H9 (cell line): ENCODE measurements at regions not wholly inside any gene's neighbourhood (a gene's known extent, or its start where the extent isn't known, plus 50 kb on each side); places are given as distances from the start of the nearest gene placed in this dataset.
"Not testable (repeated sequence)": the region's sequence is repeated elsewhere in the genome, so short reads cannot be mapped to it uniquely, and the experiment has no call there.

ENCODE experiments used
- DNase-seq: peaks from one replicate; pipeline ENCODE4 v3.0.0-alpha.2; 2017
- H2AFZ ChIP-seq: one replicate; pipeline ENCODE4 v1.6.1; 2013; ENCODE audit warnings: mild to moderate bottlenecking, low read length, control low read depth, moderate library complexity
- H2AK5ac ChIP-seq: 2 replicates; pipeline ENCODE4 v1.6.1; 2013; ENCODE audit warnings: low read length, control low read depth, mixed read lengths; ENCODE audit not compliant: insufficient read length
- H2BK120ac ChIP-seq: one replicate; pipeline ENCODE4 v1.6.1; 2013; ENCODE audit warnings: low read depth, mild to moderate bottlenecking, low read length, control low read depth, inconsistent platforms; ENCODE audit not compliant: poor library complexity, severe bottlenecking
- H2BK12ac ChIP-seq: 2 replicates; pipeline ENCODE4 v1.6.1; 2013; ENCODE audit warnings: low read length, control low read depth, mixed read lengths, low read depth; ENCODE audit not compliant: insufficient read length
- H2BK15ac ChIP-seq: 2 replicates; pipeline ENCODE4 v1.6.1; 2013; ENCODE audit warnings: low read depth, low read length, control low read depth
- H2BK20ac ChIP-seq: one replicate; pipeline ENCODE4 v1.6.1; 2013; ENCODE audit warnings: low read depth, mild to moderate bottlenecking, low read length, control low read depth, inconsistent platforms; ENCODE audit not compliant: poor library complexity, severe bottlenecking
- H2BK5ac ChIP-seq: 2 replicates; pipeline ENCODE4 v1.6.1; 2013; ENCODE audit warnings: low read length, control low read depth, mixed read lengths; ENCODE audit not compliant: insufficient read length
- H3K14ac ChIP-seq: 2 replicates; pipeline ENCODE4 v1.6.1; 2013; ENCODE audit warnings: low read length, control low read depth; ENCODE audit not compliant: insufficient read depth
- H3K18ac ChIP-seq: 2 replicates; pipeline ENCODE4 v1.6.1; 2013; ENCODE audit warnings: low read depth, mild to moderate bottlenecking, mixed read lengths, low read length, control low read depth; ENCODE audit not compliant: insufficient read length
- H3K23ac ChIP-seq: 2 replicates; pipeline ENCODE4 v1.6.1; 2013; ENCODE audit warnings: low read length, control low read depth, mixed read lengths, low read depth; ENCODE audit not compliant: insufficient read length
- H3K23me2 ChIP-seq: 2 replicates; pipeline ENCODE4 v1.6.1; 2013; ENCODE audit warnings: low read depth, mild to moderate bottlenecking, mixed read lengths, low read length, control low read depth; ENCODE audit not compliant: insufficient read length, poor library complexity, severe bottlenecking
- H3K27ac ChIP-seq: 2 replicates; pipeline ENCODE4 v1.5.1; 2013; ENCODE audit warnings: low read length, control low read depth, mixed read lengths, low read depth; ENCODE audit not compliant: insufficient read length
- H3K27me3 ChIP-seq: 2 replicates; pipeline ENCODE4 v1.6.1; 2013; ENCODE audit warnings: low read length, control low read depth, inconsistent platforms; ENCODE audit not compliant: insufficient read depth
- H3K4ac ChIP-seq: 2 replicates; pipeline ENCODE4 v1.6.1; 2013; ENCODE audit warnings: low read depth, mild to moderate bottlenecking, control low read depth, inconsistent platforms, low read length, moderate library complexity
- H3K4me1 ChIP-seq: 2 replicates; pipeline ENCODE4 v1.6.1; 2013; ENCODE audit warnings: low read length, control low read depth, inconsistent platforms; ENCODE audit not compliant: insufficient read depth
- H3K4me2 ChIP-seq: 2 replicates; pipeline ENCODE4 v1.6.1; 2013; ENCODE audit warnings: low read length, control low read depth, mixed read lengths; ENCODE audit not compliant: insufficient read length, insufficient read depth
- H3K56ac ChIP-seq: 2 replicates; pipeline ENCODE4 v1.6.1; 2013; ENCODE audit warnings: low read depth, mild to moderate bottlenecking, mixed read lengths, low read length, control low read depth; ENCODE audit not compliant: insufficient read length
- H3K79me1 ChIP-seq: 2 replicates; pipeline ENCODE4 v1.6.1; 2013; ENCODE audit warnings: low read depth, mild to moderate bottlenecking, moderate library complexity, low read length, control low read depth, inconsistent platforms; ENCODE audit not compliant: insufficient read depth, poor library complexity, severe bottlenecking
- H3K79me2 ChIP-seq: 2 replicates; pipeline ENCODE4 v1.6.1; 2013; ENCODE audit warnings: low read length, control low read depth, inconsistent platforms; ENCODE audit not compliant: insufficient read depth
- H3K9ac ChIP-seq: 2 replicates; pipeline ENCODE4 v1.6.1; 2013; ENCODE audit warnings: low read length, control low read depth, mixed read lengths; ENCODE audit not compliant: insufficient read length; ENCODE audit errors: extremely low read depth
- H3K9me3 ChIP-seq: one replicate; pipeline ENCODE4 v1.6.1; 2013; ENCODE audit warnings: low read depth, low read length, inconsistent platforms; ENCODE audit not compliant: control insufficient read depth
- H3T11ph ChIP-seq: one replicate; pipeline ENCODE4 v1.6.1; 2013; ENCODE audit warnings: mild to moderate bottlenecking, low read length, control low read depth, inconsistent platforms
- H4K20me1 ChIP-seq: one replicate; pipeline ENCODE4 v1.6.1; 2013; ENCODE audit not compliant: control insufficient read depth, insufficient read length, insufficient read depth
- H4K5ac ChIP-seq: 2 replicates; pipeline ENCODE4 v1.6.1; 2013; ENCODE audit warnings: low read depth, mild to moderate bottlenecking, mixed read lengths, low read length, control low read depth; ENCODE audit not compliant: insufficient read length
- H4K8ac ChIP-seq: replicated peaks from 2 replicates; pipeline ENCODE4 v1.6.1; 2013; ENCODE audit warnings: low read length, control low read depth, mixed read lengths, low read depth; ENCODE audit not compliant: insufficient read length
- H4K91ac ChIP-seq: 2 replicates; pipeline ENCODE4 v1.6.1; 2013; ENCODE audit warnings: low read depth, mild to moderate bottlenecking, moderate library complexity, mixed read lengths, low read length, control low read depth; ENCODE audit not compliant: insufficient read length
- H3K27ac Mint-ChIP-seq, 3 experiments: 2 replicates in 2 of 3; 3 replicates in 1 of 3; pipeline ENCODE4 v1.8.0; 2020 to 2021; ENCODE audit warnings: mixed read lengths in 3 of 3, mild to moderate bottlenecking in 1 of 3, moderate library complexity in 1 of 3
- H3K27me3 Mint-ChIP-seq: 2 replicates; pipeline ENCODE4 v1.8.0; 2021; ENCODE audit warnings: low read depth, mild to moderate bottlenecking, moderate library complexity, mixed read lengths
- H3K36me3 Mint-ChIP-seq, 3 experiments: 2 replicates in 2 of 3; 3 replicates in 1 of 3; pipeline ENCODE4 v1.8.0; 2020 to 2021; ENCODE audit warnings: low read depth in 3 of 3, mixed read lengths in 3 of 3; ENCODE audit not compliant: insufficient read depth in 1 of 3
- H3K4me1 Mint-ChIP-seq, 2 experiments: 2 replicates each; pipeline ENCODE4 v1.8.0; 2020; ENCODE audit warnings: mixed read lengths in 2 of 2
- H3K4me3 Mint-ChIP-seq, 2 experiments: 2 replicates in 1 of 2; 3 replicates in 1 of 2; pipeline ENCODE4 v1.8.0; 2020 to 2021; ENCODE audit warnings: mild to moderate bottlenecking in 2 of 2, mixed read lengths in 2 of 2, moderate library complexity in 1 of 2
- H3K9me3 Mint-ChIP-seq, 2 experiments: 2 replicates in 1 of 2; 3 replicates in 1 of 2; pipeline ENCODE4 v1.8.0; 2020; ENCODE audit warnings: mild to moderate bottlenecking in 2 of 2, mixed read lengths in 2 of 2, moderate library complexity in 1 of 2
- WGBS: extraction: QIAGEN DNeasy Blood & Tissue Kit; methylation state at CpG from one replicate; pipeline ENCODE4 v1.1.7; 2013; ENCODE audit warnings: missing lambda C conversion rate, low lambda C conversion rate, mixed read lengths; ENCODE audit not compliant: insufficient read length; ENCODE audit errors: extremely low coverage; 5-methylcytosine and 5-hydroxymethylcytosine counted together
- TF ChIP-seq, protein P1 (sequence below): fragments of 200-600 bp; sonication (generic); conservative IDR thresholded peaks from 3 replicates; pipeline ENCODE4 v1.8.0; 2021; ENCODE audit warnings: antibody characterized with exemption, mild to moderate bottlenecking

DNA sequence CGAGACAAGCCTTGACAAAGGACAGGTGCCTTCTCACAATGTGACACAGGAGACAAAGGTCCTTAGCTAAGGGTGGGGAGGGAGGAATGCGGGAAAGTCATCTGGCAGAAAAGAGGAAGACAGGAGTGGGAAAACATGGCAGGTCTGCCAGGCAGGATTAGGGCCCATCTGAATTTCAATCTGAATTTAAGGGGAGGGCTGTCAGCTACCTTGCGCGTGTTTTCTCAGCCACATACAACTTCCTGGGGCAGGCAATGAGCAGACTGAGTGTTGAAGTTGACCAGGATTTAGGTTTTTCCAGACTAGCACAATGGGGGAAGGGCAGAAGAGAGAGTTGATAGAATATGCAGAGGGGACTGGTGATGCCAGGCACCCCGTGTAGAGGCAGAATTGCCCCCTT, 66.7 kb upstream of the LARGE1 start:
- no peak overlapping the region for H2BK15ac ChIP-seq
- H3K4me2 ChIP-seq = peak overlapping the region; percentile 20
- peak overlapping the region in 1 of 2 experiments; percentile 16; a peak in 2 of 5 replicates for H3K4me3 Mint-ChIP-seq
- H2AFZ ChIP-seq = peak overlapping the region; percentile 71
- H3K27ac Mint-ChIP-seq = peak overlapping the region in 1 of 3 experiments; percentile 35; a peak in 2 of 7 replicates
- H3K56ac ChIP-seq = no peak overlapping the region
- H3K14ac ChIP-seq = no peak overlapping the region
- no peaks in the 10 kb centered on the region for H3K23me2 ChIP-seq
- no peaks in the 10 kb centered on the region for H3K9me3 Mint-ChIP-seq
- no peak overlapping the region for H2AK5ac ChIP-seq
- H3K79me2 ChIP-seq = no peaks in the 10 kb centered on the region
- no peak for DNase-seq
- no peak overlapping the region for H2BK5ac ChIP-seq
- H3K27me3 ChIP-seq = no peaks in the 10 kb centered on the region
- TF ChIP-seq, protein P1, sequence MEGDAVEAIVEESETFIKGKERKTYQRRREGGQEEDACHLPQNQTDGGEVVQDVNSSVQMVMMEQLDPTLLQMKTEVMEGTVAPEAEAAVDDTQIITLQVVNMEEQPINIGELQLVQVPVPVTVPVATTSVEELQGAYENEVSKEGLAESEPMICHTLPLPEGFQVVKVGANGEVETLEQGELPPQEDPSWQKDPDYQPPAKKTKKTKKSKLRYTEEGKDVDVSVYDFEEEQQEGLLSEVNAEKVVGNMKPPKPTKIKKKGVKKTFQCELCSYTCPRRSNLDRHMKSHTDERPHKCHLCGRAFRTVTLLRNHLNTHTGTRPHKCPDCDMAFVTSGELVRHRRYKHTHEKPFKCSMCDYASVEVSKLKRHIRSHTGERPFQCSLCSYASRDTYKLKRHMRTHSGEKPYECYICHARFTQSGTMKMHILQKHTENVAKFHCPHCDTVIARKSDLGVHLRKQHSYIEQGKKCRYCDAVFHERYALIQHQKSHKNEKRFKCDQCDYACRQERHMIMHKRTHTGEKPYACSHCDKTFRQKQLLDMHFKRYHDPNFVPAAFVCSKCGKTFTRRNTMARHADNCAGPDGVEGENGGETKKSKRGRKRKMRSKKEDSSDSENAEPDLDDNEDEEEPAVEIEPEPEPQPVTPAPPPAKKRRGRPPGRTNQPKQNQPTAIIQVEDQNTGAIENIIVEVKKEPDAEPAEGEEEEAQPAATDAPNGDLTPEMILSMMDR = no peak
- H3K18ac ChIP-seq = no peak overlapping the region
- H3K27me3 Mint-ChIP-seq = no peaks in the 10 kb centered on the region; the same call in 1 of the 2 replicates
- WGBS = no CpG with 5 or more reads among the region's 5 CpGs
- no peak overlapping the region for H2BK20ac ChIP-seq
- H3K4me1 ChIP-seq = peaks cover 15% of the 10 kb centered on the region; the same call in 1 of the 2 replicates
- no peak overlapping the region for H3K27ac ChIP-seq
- no peak overlapping the region for H3K23ac ChIP-seq
- H3K9me3 ChIP-seq = no peaks in the 10 kb centered on the region
- H3K79me1 ChIP-seq = no peaks in the 10 kb centered on the region
- no peak overlapping the region for H3K4ac ChIP-seq
- H4K20me1 ChIP-seq = no peaks in the 10 kb centered on the region
- no peak overlapping the region for H4K5ac ChIP-seq
- H4K8ac ChIP-seq = no peak overlapping the region
- no peaks in the 10 kb centered on the region for H3K36me3 Mint-ChIP-seq
- H3K4me1 Mint-ChIP-seq = peaks cover 38 to 47% of the 10 kb centered on the region in 2 experiments
- H3T11ph ChIP-seq = no peak overlapping the region
- H2BK12ac ChIP-seq = no peak overlapping the region
- H3K9ac ChIP-seq = no peak overlapping the region
- H4K91ac ChIP-seq = no peak overlapping the region
- no peak overlapping the region for H2BK120ac ChIP-seq

DNA sequence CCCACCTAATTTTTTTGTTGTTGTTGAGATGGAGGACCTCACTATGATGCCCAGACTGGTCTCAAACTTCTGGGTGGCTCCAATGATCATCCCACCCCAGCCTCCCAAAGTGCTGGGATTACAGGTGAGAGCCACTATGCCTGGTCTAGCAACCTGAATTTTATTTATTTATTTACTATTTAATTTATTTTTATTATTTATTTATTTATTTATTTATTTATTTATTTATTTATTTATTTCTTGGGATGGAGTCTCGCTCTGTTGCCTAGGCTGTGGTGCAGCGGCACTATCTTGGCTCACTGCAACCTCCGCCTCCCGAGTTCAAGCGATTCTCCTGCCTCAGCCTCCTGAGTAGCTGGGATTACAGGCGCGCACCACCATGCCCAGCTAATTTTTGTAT, 69.0 kb upstream of the LARGE1 start:
- H3K27me3 ChIP-seq, H2BK120ac ChIP-seq, H4K20me1 ChIP-seq, H3K27ac Mint-ChIP-seq, H3K9me3 Mint-ChIP-seq, H3K4me3 Mint-ChIP-seq, H3K56ac ChIP-seq, H2BK20ac ChIP-seq, DNase-seq, H4K91ac ChIP-seq, H4K8ac ChIP-seq, H2BK5ac ChIP-seq, H2AFZ ChIP-seq, H3K18ac ChIP-seq, H3K23ac ChIP-seq, H3K27me3 Mint-ChIP-seq, H3K27ac ChIP-seq, H3K79me2 ChIP-seq, H2BK15ac ChIP-seq, H3K9ac ChIP-seq, H3K9me3 ChIP-seq, H3K4me2 ChIP-seq, H3K14ac ChIP-seq, H3K36me3 Mint-ChIP-seq, H3K23me2 ChIP-seq, H3K4ac ChIP-seq, H2AK5ac ChIP-seq, H3T11ph ChIP-seq, H3K79me1 ChIP-seq, H4K5ac ChIP-seq, H2BK12ac ChIP-seq: not testable (repeated sequence)
- peaks cover 15% of the 10 kb centered on the region; the same call in 1 of the 2 replicates for H3K4me1 ChIP-seq
- WGBS = no CpG with 5 or more reads among the region's 7 CpGs
- H3K4me1 Mint-ChIP-seq = peaks cover 39 to 46% of the 10 kb centered on the region in 2 experiments
